ENCODE measurements at regions not wholly inside any gene's neighbourhood (a gene's known extent, or its start where the extent isn't known, plus 50 kb on each side); places are given as distances from the start of the nearest gene placed in this dataset.

- no peak for DNase-seq (ENCODE audit: low read depth)
Observed at GRCh38 chr2:64283641-64284361, 139.6 kb upstream of the PELI1 start.

- DNase-seq (ENCODE audit: low read depth) = no peak
Observed at GRCh38 chr2:64284751-64285150, 140.5 kb upstream of the PELI1 start.

- DNase-seq (ENCODE audit: low read depth) = no peak
Observed at GRCh38 chr2:64287202-64287740, 143.1 kb upstream of the PELI1 start.

GRCh38 chr2:64288321-64289193, 144.3 kb upstream of the PELI1 start:
- peak; percentile 55 for DNase-seq (ENCODE audit: low read depth)

GRCh38 chr2:64289251-64289650, 145.0 kb upstream of the PELI1 start:
- no peak for DNase-seq (ENCODE audit: low read depth)

GRCh38 chr2:64289737-64290136, 145.5 kb upstream of the PELI1 start:
- DNase-seq (ENCODE audit: low read depth) = no peak

GRCh38 chr2:64291181-64291580, 147.0 kb upstream of the PELI1 start:
- peak; percentile 84 for DNase-seq (ENCODE audit: low read depth)

- DNase-seq (ENCODE audit: low read depth) = no peak
Observed at GRCh38 chr2:64295326-64296139, 151.3 kb upstream of the PELI1 start.

GRCh38 chr2:64296140-64296480, 151.9 kb upstream of the PELI1 start:
- no peak for DNase-seq (ENCODE audit: low read depth)

- no peak for DNase-seq (ENCODE audit: low read depth)
Observed at GRCh38 chr2:64296695-64297346, 152.6 kb upstream of the PELI1 start.

GRCh38 chr2:64298161-64298560, 153.9 kb upstream of the PELI1 start:
- DNase-seq (ENCODE audit: low read depth) = no peak

GRCh38 chr2:64300066-64300465, 153.9 kb upstream of the LGALSL start:
- DNase-seq (ENCODE audit: low read depth) = no peak

GRCh38 chr2:64303250-64303649, 150.7 kb upstream of the LGALSL start:
- no peak for DNase-seq (ENCODE audit: low read depth)

GRCh38 chr2:64307421-64307820, 146.5 kb upstream of the LGALSL start:
- DNase-seq (ENCODE audit: low read depth) = no peak

GRCh38 chr2:64311191-64311910, 142.6 kb upstream of the LGALSL start:
- DNase-seq (ENCODE audit: low read depth) = no peak

- DNase-seq (ENCODE audit: low read depth) = peak; percentile 77
Observed at GRCh38 chr2:64311948-64312621, 141.9 kb upstream of the LGALSL start.

- no peak for DNase-seq (ENCODE audit: low read depth)
Observed at GRCh38 chr2:64312622-64313397, 141.2 kb upstream of the LGALSL start.

GRCh38 chr2:64313398-64313723, 140.6 kb upstream of the LGALSL start:
- DNase-seq (ENCODE audit: low read depth) = no peak

GRCh38 chr2:64315291-64315960, 138.5 kb upstream of the LGALSL start:
- DNase-seq (ENCODE audit: low read depth) = no peak
